CD14-positive monocyte (primary cell): ENCODE measurements at regions not wholly inside any gene's neighbourhood (a gene's known extent, or its start where the extent isn't known, plus 50 kb on each side); places are given as distances from the start of the nearest gene placed in this dataset.
"Not testable (repeated sequence)": the region's sequence is repeated elsewhere in the genome, so short reads cannot be mapped to it uniquely, and the experiment has no call there.

Source experiments
- DNase-seq, 3 donors: peaks; one replicate each; pipeline ENCODE4 v3.0.0-alpha.2; 2011 to 2022
- H2AFZ ChIP-seq: 2 replicates; pipeline ENCODE4 v1.6.0; 2012; ENCODE audit warnings: mild to moderate bottlenecking, low read depth, low read length, inconsistent platforms; ENCODE audit not compliant: insufficient read depth, poor library complexity, severe bottlenecking
- H3K27ac ChIP-seq, 2 donors: 1 replicate in 1 of 2; 2 replicates in 1 of 2; pipeline ENCODE4 v1.5.1; 2012 to 2013; ENCODE audit warnings: low read length in 2 of 2, control low read depth in 1 of 2, inconsistent platforms in 1 of 2, low read depth in 1 of 2, mild to moderate bottlenecking in 1 of 2
- H3K27me3 ChIP-seq, 2 donors: one replicate each; pipeline versions ENCODE4 v1.6.0 to v1.6.1; 2011 to 2013; ENCODE audit warnings: low read length in 2 of 2; ENCODE audit not compliant: control insufficient read depth in 2 of 2, insufficient read depth in 2 of 2
- H3K36me3 ChIP-seq, 2 donors: replicated peaks in 1 of 2; 1 replicate in 1 of 2; 2 replicates in 1 of 2; pipeline versions ENCODE4 v1.5.1 to v1.6.1; 2012 to 2013; ENCODE audit warnings: low read length in 2 of 2, control low read depth in 1 of 2, inconsistent platforms in 1 of 2, mild to moderate bottlenecking in 1 of 2; ENCODE audit not compliant: insufficient read depth in 2 of 2, control insufficient read depth in 1 of 2
- H3K4me1 ChIP-seq, 2 donors: 1 replicate in 1 of 2; 2 replicates in 1 of 2; pipeline versions ENCODE4 v1.5.1 to v1.6.1; 2012 to 2013; ENCODE audit warnings: low read length in 2 of 2, control low read depth in 1 of 2, inconsistent platforms in 1 of 2, mild to moderate bottlenecking in 1 of 2, moderate library complexity in 1 of 2; ENCODE audit not compliant: insufficient read depth in 2 of 2, control insufficient read depth in 1 of 2
- H3K4me2 ChIP-seq: replicated peaks from 2 replicates; pipeline ENCODE3; 2012; ENCODE audit warnings: low read length, moderate library complexity, mild to moderate bottlenecking; ENCODE audit not compliant: poor library complexity, severe bottlenecking; ENCODE audit errors: extremely low read depth
- H3K4me3 ChIP-seq, 3 experiments: fragments of 200-600 bp in 1 of 3; sonication (generic) in 1 of 3; replicated peaks in 1 of 3; 1 replicate in 2 of 3; 2 replicates in 1 of 3; pipeline ENCODE4 v1.5.1; 2011 to 2013; ENCODE audit warnings: low read length in 3 of 3, mild to moderate bottlenecking in 3 of 3, control low read depth in 2 of 3, low read depth in 2 of 3, inconsistent platforms in 1 of 3, moderate library complexity in 1 of 3
- H3K79me2 ChIP-seq: 2 replicates; pipeline ENCODE4 v1.6.0; 2012; ENCODE audit warnings: mild to moderate bottlenecking, control low read depth, inconsistent platforms, low read length, moderate library complexity; ENCODE audit not compliant: insufficient read depth
- H3K9ac ChIP-seq: 2 replicates; pipeline ENCODE4 v1.6.0; 2017; ENCODE audit warnings: low read length, mild to moderate bottlenecking; ENCODE audit not compliant: insufficient read depth, poor library complexity, severe bottlenecking
- H3K9me3 ChIP-seq, 2 donors: replicated peaks in 1 of 2; 1 replicate in 1 of 2; 2 replicates in 1 of 2; pipeline versions ENCODE4 v1.5.1 to v1.6.1; 2012 to 2013; ENCODE audit warnings: low read length in 2 of 2, control low read depth in 1 of 2; ENCODE audit not compliant: control insufficient read depth in 1 of 2, insufficient read depth in 1 of 2
- H4K20me1 ChIP-seq: 2 replicates; pipeline ENCODE4 v1.6.0; 2012; ENCODE audit warnings: mild to moderate bottlenecking, low read length, control low read depth, moderate library complexity; ENCODE audit not compliant: insufficient read depth
- H3K27ac Mint-ChIP-seq, 7 donors: one replicate each; pipeline ENCODE4 v1.8.0; 2020; ENCODE audit warnings: mild to moderate bottlenecking in 7 of 7, mixed read lengths in 7 of 7, moderate library complexity in 6 of 7, inconsistent platforms in 2 of 7
- H3K27me3 Mint-ChIP-seq, 3 donors: one replicate each; pipeline ENCODE4 v1.8.0; 2021 to 2022; ENCODE audit warnings: low read depth in 3 of 3, mild to moderate bottlenecking in 3 of 3, mixed read lengths in 3 of 3, moderate library complexity in 3 of 3, inconsistent platforms in 1 of 3
- H3K36me3 Mint-ChIP-seq, 2 donors: one replicate each; pipeline ENCODE4 v1.8.0; 2020; ENCODE audit warnings: mixed read lengths in 2 of 2, inconsistent platforms in 1 of 2, mild to moderate bottlenecking in 1 of 2
- H3K4me1 Mint-ChIP-seq: one replicate; pipeline ENCODE4 v1.8.0; 2020; ENCODE audit warnings: mild to moderate bottlenecking, mixed read lengths
- H3K4me3 Mint-ChIP-seq, 2 donors: one replicate each; pipeline ENCODE4 v1.8.0; 2020; ENCODE audit warnings: mild to moderate bottlenecking in 2 of 2, mixed read lengths in 2 of 2, moderate library complexity in 1 of 2
- H3K9me3 Mint-ChIP-seq, 7 donors: one replicate each; pipeline ENCODE4 v1.8.0; 2020 to 2022; ENCODE audit warnings: mixed read lengths in 7 of 7, mild to moderate bottlenecking in 6 of 7, moderate library complexity in 6 of 7, inconsistent platforms in 2 of 7
- WGBS: methylation state at CpG from one replicate; pipeline ENCODE4 v1.1.5; 2013; ENCODE audit warnings: missing lambda C conversion rate; ENCODE audit not compliant: insufficient coverage; 5-methylcytosine and 5-hydroxymethylcytosine counted together
- intact Hi-C, 2 donors: fragments of 100-400 bp; cut with micrococcal nuclease; formaldehyde crosslinking; loops; one replicate each; pipeline versions ENCODE4 v1.15.0 to v1.15.1; 2023

DNA sequence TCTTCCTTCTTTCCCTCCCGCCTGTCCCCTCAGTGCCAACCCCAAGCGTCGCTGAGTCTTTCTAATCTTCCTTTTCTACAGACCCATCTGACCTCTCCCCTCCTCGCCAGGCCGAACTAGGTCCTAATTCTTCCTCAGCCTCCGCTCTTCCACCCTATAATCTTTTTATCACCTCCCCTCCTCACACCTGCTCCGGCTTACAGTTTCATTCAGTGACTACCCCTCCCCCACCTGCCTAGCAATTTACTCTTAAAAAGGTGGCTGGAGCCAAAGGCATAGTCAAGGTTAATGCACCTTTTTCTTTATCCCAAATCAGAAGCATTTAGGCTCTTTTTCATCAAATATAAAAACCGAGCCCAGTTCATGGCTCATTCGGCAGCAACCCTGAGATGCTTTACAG is 225.6 kb upstream of the DUSP10 start:
- H2AFZ ChIP-seq, H3K9me3 Mint-ChIP-seq, H3K9me3 ChIP-seq, H3K36me3 Mint-ChIP-seq, H3K27ac ChIP-seq, H3K36me3 ChIP-seq, H3K27me3 ChIP-seq, intact Hi-C loops, H3K79me2 ChIP-seq, DNase-seq, H3K27me3 Mint-ChIP-seq, H3K4me2 ChIP-seq, H3K9ac ChIP-seq, H3K4me3 ChIP-seq, H4K20me1 ChIP-seq: not testable (repeated sequence)
- H3K4me1 Mint-ChIP-seq = peaks cover 36% of the 10 kb centered on the region
- 87% methylated on average over 4 of the region's 9 CpGs for WGBS
- peak overlapping the region in 1 of 2 donors; percentile 69 for H3K4me3 Mint-ChIP-seq
- peaks cover 26 to 33% of the 10 kb centered on the region in 2 donors for H3K4me1 ChIP-seq
- H3K27ac Mint-ChIP-seq = peak overlapping the region in 4 of 7 donors; percentile 12 to 69 (median 50)

DNA sequence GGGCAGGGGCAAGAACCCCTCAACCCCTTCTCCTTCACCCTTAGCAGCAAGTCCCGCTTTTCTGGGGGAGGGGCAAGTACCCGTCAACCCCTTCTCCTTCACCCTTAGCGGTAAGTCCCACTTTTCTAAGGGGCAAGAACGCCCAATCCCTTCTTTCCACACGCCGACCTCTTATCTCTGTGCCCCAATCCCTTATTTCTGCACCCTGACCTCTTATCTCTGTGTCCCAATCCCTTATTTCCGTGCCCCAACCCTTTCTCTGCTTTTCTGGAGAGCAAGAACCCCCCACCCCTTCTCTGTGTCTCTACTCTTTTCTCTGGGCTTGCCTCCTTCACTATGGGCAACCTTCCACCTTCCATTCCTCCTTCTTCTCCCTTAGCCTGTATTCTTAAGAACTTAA is 225.0 kb upstream of the DUSP10 start:
- H3K9me3 ChIP-seq, H3K4me3 ChIP-seq, intact Hi-C loops, H3K27ac ChIP-seq, H2AFZ ChIP-seq, H3K36me3 Mint-ChIP-seq, H3K9me3 Mint-ChIP-seq, H3K9ac ChIP-seq, H3K4me2 ChIP-seq, H3K36me3 ChIP-seq, H3K27me3 Mint-ChIP-seq, H4K20me1 ChIP-seq, DNase-seq, H3K79me2 ChIP-seq, H3K27me3 ChIP-seq: not testable (repeated sequence)
- Mint-ChIP-seq H3K4me1 (peaks cover 40% of the 10 kb centered on the region), H3K4me3 (peak overlapping the region in 1 of 2 donors; percentile 69), H3K27ac (peak overlapping the region in 4 of 7 donors; percentile 4 to 46 (median 24))
- peaks cover 33 to 39% of the 10 kb centered on the region in 2 donors for H3K4me1 ChIP-seq
- 98% methylated on average over 7 of the region's 7 CpGs for WGBS

DNA sequence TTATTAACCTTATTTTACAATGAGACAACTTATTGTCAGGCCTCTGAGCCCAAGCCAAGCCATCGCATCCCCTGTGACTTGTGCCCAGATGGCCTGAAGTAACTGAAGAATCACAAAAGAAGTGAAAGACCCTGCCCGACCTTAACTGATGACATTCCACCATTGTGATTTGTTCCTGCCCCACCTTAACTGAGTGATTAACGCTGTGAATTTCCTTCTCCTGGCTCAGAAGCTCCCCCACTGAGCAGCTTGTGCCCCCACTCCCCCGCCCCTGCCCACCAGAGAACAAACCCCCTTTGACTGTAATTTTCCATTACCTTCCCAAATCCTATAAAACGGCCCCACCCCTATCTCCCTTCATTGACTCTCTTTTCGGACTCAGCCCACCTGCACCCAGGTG is 224.0 kb upstream of the DUSP10 start:
- H3K4me3 Mint-ChIP-seq, H3K27ac ChIP-seq, H3K9me3 Mint-ChIP-seq, H3K9ac ChIP-seq, H2AFZ ChIP-seq, H3K9me3 ChIP-seq, H3K36me3 ChIP-seq, H3K79me2 ChIP-seq, H4K20me1 ChIP-seq, H3K27ac Mint-ChIP-seq, H3K4me3 ChIP-seq, intact Hi-C loops, H3K27me3 ChIP-seq, H3K27me3 Mint-ChIP-seq, DNase-seq, H3K4me2 ChIP-seq: not testable (repeated sequence)
- WGBS = 100% methylated on average over 3 of the region's 6 CpGs
- H3K4me1 ChIP-seq = peaks cover 43 to 45% of the 10 kb centered on the region in 2 donors
- H3K36me3 Mint-ChIP-seq = peaks cover under 1 to 11% of the 10 kb centered on the region in 2 donors
- H3K4me1 Mint-ChIP-seq = peaks cover 50% of the 10 kb centered on the region
